NCI-H2107 treated with DMSO at 0.1 percent for 48 hours (cell line): ENCODE measurements at regions not wholly inside any gene's neighbourhood (a gene's known extent, or its start where the extent isn't known, plus 50 kb on each side); places are given as distances from the start of the nearest gene placed in this dataset.
"Not testable (repeated sequence)": the region's sequence is repeated elsewhere in the genome, so short reads cannot be mapped to it uniquely, and the experiment has no call there.

ENCODE experiments used
- DNase-seq: peaks from one replicate; lab custom pipeline; 2025; ENCODE audit not compliant: unreplicated experiment; lab: John Stamatoyannopoulos, UW

DNA sequence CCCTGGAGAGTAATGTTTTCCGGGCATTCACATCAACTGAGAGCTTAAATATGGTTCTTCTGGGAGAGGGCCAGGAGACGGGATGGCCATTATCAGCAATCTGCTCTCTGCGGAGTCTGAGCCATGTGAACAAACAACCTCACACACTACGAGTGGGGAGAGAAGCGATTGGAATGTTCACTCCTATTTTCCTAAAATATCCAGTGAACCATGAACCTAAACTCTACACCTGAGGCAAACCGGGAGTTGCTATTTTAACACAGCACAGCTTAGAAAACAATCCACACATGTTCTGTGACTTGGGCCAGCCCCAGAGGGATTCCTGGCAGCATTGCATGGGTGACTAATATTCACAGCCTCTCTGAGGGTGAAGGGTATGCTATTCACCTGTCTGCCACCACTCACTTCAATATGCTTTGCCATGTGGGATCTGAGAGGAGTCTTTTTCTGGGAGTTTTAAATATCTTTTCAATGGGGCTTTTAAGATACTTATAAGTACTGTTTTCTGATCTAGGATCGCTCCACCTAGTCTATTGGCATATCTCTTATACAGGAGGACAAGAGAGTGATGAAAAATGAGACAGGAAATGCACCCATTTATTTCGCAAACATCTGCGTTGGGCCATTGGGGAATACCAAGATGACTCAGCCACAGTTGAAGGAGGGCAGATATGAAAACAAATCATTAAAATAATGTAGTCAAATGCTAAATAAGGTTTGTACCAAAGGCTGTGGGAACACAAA lies 72.6 kb upstream of the SERP2 start:
- peak; percentile 84 for DNase-seq

DNA sequence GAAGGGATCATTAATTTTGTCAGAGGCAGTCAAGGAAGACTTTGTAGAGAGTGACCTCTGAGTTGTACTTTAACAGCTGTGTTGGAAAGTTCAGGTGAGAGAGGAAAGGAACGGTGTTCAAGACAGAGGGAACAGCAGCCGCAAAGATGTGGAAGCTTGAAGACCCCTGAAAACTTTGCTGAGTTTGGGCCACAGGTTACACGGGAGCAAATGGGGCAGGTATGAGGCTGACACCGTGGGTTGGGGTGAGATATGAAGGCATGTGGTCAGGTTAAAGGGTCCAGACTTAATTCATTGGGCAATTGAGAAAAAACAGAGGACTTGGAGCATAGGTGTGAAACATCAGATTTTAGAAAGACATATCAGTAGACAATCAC lies 72.0 kb upstream of the SERP2 start:
- DNase-seq, result no peak

DNA sequence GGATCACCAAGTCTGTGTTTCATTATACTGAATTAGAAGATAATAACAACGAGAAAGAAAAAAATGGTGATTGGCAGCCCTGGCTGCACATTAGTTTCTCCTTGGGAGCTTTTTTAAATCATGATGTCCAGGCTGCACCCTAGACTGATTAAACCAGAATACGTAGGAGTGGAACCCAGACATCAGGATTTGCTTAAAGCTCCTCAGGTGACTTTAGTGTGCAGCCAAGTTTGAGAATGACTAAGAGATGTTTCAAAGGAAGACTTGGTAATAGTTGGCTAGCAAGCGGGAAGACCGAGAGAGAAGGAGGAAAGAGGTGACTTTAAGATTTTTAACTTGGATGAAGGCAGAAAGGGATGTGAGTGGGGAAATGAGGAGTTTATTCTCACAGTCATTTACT lies 71.4 kb upstream of the SERP2 start:
- no peak for DNase-seq

DNA sequence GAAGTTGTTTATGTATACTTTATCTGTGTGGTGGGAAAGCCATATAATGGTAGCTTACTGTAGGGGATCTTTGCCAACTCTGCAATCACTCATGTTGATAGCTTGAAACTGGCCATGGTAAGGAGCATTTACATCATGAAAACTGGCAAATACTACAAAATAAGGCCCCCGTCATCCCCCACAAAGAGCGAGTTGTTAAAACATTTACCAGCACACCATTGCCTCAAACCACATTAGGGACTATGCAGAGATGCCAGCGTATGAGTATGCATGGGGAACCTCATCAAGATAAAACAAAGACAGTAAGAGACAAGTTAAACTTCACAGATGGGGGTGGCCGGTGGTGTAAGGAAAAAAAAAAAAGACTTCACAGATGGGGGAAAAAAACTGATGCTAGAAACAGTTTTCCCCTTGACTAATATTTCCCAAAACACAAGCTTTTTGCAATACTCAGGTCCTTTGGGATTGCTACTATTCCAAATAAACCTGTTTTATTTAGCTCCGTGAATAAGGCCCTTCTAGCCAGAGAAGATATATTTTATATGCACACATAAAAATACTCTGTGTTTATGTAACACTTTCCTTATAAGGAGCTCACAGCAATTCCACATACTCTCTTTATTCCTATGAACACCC lies 70.6 kb upstream of the SERP2 start:
- no peak for DNase-seq

DNA sequence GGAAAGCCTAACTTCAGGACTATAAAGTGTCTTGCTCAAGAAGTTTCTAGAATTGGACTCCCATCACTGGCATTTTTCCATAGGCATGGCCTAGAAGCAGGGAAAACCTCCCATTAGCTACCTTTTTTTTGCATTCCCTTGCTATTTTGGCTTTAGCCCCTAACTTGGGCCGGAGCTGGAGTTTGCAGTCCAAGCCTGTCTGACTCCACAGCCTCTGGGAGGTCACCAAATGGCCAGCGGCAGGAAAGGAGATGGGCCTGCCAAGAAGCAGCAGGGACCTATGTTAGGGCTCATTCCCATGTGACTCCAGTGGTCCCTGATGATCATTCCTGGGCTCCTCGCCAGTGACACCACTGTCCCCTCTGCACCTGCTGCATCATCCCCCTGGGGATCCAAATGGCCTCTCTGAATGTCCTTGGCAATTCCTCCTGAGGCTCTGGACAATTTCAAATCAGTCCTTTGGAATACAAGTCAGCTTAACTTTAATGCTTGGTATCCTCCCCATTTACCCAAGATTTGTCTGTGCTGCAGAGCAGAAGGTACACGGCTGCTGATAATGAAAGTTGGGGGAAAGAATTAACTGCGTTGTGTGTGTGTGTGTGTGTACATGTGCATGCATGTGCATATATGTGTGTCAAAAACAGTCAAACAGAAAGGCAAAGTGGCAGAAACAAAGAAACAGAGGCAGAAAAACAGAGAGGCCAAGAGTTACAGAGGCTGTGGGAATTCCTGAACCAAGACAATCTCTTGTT lies 69.8 kb upstream of the SERP2 start:
- DNase-seq, result no peak

DNA sequence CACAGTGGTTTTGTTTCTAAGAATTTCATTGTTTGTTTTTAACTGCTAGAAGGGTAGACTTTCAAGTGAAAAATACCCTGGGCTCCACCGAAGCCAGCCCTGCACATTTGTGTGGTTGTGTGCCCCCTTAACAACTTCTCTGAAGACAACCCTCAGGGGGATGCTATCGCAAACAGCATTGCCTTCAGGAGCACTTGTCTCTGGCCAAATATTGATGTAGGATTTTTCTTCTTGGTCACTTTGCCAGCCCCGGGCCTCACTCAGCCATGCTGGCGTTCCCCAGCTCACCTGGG lies 69.2 kb upstream of the SERP2 start:
- no peak for DNase-seq

DNA sequence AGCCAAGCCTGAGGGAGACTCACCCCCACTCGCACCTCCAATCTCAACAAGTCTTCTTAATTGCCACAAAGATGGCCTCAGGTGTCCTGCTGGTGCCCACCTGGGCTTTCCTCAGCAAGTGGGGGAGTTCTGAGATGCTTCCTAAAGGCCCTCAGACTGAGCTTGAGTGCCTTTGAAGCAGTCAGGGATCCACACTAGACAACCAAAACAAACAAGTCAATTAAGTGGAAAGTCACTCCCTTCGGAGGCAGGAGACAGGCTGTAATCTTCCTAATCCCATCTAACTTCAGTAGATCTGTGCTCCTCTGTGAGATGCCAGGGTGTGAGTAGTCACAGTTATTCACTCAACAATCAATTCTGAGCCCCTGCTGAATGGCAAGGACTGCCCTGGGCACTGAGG lies 68.3 kb upstream of the SERP2 start:
- no peak for DNase-seq

DNA sequence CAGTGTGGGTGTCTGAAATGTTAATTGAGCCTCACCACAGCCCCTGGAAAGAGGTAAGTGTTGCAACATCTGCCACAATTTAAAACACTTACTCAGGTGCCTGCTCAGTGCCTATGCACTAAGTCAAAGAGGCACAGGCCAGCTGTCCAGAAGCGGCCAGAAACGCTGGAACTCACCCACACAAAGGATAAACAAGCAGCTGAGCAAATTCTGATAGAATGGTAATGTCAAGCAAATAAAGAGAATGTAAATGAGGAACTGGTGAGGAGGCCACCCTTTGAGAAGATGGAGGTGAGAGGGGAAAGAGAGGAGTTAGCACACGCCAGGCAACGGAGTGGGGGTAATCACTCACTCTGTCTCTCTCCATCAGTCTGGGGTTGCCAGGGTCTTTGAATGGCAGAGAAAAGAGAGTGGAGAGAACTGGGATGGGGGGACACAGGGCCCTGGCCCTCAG lies 67.7 kb upstream of the SERP2 start:
- peak; percentile 80 for DNase-seq

DNA sequence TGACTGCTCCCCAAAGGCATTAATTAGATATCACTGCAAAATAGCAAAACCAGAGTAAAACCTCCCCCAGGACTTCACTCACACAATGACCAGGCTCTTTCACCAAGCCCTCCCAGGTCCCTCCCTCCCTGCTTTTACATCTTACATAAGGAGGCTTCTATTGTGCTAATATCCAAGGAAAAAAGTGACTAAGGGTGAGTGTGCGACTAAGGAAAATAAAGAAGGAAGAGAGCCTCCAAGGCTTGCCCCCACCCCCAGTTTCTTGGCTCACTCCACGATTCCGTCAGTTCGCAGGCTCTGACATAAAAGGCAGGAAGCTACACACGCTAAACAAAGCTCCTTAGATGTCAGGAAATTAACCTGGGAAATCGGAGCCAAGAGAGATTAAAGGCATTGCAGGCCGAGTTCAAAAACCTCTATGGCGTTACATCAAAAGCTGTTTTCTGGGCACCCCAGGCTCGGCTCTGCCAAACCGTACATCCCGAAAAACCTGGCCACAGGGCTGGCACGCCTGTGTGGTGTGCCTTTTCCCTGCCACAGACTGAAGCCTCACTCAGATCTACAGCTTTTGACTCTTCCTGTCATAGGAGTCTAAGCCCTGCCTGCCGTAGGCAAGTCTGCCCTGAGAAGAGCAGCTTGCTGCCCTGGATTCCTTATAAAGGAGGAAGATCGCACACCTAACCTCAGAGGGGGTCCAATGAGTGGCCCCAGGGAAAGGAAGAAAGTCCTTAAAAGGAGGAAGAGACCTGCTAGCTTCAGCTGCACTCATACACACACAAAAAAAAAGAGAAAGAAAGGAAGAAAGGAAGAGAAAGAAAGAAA lies 67.0 kb upstream of the SERP2 start:
- peak; percentile 49 for DNase-seq

DNA sequence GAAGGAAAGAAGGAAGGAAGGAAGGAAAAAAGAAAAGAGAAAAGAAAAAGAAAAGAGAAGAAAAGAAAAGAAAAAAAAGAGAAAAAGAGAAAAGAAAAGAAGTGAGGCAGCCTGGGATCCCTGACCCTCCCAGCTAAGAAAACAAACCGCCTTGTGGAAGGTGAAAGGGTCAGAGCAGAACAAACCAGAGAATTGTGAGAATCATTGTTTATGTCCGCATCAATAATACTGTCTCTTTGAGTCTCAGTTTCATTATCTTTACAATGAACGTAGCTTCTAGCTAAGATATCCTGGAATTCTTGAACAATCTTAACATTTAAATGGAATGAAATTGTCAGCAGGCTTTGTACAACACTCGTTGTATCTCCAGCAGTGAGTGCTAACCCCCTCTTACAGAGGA lies 66.4 kb upstream of the SERP2 start:
- no peak for DNase-seq

DNA sequence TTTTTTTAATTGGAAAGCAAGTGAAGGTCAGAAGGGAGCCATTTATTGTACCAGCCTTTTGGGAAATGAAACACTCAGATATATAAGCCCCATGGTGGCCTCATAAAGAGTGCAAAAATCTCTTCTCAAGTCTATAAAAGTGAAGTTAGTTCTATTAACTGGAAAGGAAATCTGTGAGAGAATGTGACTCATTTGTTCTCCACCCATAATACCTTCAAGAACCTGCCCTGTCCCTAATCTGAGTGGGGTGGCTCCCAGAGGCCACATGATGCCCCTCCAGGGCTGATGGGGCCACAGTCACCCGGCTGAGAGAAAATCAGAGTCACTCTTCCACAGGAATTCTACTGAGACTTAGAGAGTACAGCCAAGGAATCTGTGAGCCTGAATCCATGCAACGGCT lies 65.8 kb upstream of the SERP2 start:
- no peak for DNase-seq

DNA sequence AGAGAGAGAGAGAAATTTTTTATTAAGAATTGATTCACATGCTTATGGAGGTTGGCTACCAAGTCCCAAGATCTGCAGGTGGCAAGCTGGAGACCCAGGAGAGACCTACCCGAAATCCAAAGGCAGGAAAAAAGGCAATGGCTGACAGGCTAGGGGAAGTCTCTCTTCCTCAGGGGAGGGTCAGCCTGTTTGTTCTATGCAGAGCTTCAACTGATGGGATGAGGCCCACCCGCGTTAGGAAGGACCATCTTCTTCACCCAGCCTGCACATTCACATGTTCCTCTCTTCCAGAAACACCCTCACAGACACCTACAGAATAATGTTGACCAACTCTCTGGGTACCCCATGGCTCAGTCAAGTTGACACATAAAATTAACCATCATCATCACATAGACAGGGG lies 65.3 kb upstream of the SERP2 start:
- no peak for DNase-seq

DNA sequence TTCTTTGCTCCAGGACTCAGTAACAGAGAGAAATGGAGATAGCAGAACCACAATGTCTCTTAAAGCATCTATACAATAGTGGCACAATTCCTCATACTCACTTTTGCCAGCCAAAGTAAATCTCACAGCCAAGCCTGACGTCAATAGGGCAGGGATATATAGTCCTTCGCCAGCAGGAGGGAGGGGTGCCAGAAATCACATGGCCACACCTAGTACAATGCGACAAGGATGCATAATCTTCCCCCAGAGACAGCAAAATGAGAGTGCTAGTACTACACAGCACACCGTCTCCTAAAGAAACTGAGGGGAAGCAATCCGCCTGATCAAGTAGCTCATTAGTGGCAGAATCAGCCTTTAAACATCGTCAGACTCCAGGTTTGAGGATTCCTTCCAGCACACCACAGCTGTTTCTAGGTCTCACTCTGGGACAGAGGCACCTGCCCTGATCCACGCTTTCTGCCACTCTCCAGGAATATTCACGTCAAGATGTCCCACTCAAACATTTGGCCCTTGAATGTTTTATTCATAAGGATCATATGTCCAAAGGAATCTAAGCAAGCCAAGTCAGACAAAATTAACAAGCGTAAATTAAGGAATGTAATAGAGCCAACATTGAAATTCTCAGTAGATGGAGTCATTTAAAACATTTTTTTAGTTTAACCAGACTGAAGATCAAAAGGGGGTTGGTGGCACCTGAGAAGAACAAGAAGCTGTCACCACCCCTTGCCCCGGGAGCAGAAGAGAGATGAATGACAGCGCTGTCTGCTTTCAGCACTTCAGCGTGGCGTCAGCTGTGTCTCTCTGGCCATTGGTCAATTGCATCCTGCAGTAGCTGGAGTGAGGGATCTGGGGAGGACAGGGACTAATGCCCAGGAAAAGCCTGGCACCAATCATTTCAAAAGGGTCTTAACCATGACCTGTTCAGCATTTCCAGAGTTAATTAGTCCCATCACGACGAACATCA lies 63.5 kb upstream of the SERP2 start:
- DNase-seq, result no peak

DNA sequence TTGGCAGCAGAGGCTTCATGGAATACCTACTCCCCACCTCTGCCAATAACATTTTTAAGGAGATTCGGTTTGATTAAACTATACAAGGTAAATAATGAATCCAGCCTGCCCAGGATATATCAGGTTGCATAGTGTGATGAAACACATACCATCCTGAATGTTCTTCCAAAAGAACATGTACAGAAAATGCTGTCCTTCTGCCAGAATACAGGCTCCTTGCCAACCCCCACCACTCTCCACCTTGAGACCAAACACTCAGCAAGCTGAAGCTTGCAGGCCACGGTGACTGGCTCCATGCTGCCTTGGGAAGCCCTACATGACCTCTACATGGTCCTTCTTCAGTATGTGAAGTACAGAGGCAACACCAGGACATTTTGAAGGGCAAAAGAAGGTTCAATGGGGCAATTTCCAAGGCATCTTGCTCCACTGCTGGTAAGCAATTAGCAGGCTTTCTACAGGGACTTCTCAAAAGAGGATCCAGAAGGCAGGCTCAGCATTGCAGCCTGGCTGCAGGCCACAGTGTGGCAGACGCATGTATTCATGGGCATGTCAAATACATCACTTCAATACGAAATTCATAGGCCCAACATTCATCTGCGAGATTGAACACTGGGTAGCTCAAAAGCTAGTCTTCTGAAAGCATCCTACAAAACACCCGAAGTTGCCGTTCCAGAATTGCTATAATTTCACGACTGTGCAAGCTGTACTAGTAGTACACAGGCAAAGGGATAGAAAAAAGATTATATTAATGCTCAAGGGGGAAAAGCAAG lies 62.4 kb upstream of the SERP2 start:
- peak; percentile 39 for DNase-seq

DNA sequence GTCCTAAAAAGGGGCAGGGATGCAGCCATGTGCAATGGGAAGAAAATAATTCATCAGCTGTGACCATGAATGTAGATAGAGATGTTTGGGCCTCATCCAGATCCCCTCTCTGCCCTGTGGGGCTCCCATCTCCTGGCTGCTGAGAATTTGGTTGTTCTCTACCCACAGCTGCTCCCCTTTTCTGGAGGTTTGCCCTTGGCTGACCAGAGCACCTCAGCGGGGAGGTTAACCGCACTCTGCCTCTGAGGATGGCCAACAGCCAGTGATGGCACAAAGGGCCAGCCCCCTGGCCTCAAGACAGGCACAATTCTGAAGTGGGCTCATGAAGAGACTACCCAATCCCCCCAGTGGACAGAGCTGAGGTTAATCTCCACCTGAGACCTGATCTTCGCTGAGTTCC lies 61.5 kb upstream of the SERP2 start:
- DNase-seq, result no peak

DNA sequence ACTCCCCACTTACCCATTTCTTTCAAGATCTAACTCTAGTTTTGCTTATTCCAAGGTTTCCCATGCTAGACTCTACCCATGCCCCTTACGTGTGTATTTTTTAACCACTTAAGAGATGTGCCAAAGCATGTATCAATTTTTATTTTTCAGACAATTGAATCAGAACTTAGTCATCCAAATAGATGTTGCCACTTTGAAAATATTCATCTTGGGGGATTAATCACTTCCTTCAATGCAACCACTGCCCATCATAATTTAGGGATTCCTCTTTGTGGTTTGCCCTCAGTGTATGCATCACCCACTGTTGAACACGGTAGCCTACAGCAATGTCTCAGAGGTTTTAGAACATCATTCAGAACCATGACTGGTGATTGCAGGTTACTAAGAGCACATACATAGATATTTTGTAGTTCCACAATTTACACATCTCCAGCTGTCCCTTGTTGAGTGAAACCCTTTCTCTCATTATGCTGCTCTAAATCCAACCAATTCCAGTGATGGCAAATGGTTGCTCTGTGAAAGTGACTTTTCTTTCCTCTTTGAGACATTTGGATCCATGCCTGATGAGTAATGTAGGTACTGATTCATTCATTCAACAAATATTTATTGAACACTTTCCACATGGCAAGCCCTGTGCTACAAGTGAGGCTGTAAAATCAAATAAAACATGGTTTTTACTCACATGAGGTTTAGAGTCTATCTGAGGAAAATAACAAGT lies 60.6 kb upstream of the SERP2 start:
- no peak for DNase-seq

DNA sequence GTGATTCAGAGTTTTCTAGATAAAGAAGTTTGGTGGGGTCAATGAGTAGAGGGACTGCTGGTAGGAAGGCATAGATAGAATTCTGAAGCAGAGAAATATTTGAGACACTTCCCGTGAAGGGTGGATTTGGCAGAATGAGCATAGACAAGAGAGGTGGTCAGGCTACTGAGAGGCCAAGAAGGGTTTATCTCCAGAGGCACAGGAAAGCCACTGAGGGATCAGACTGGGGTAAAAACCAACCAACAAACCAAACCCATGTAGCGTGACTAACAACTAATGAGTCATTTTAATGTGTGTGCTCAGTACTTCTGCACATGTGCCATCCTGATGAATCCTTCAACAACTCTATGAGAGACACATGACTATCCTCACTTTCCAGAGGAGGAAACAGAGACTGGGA lies 60.0 kb upstream of the SERP2 start:
- DNase-seq, result no peak

DNA sequence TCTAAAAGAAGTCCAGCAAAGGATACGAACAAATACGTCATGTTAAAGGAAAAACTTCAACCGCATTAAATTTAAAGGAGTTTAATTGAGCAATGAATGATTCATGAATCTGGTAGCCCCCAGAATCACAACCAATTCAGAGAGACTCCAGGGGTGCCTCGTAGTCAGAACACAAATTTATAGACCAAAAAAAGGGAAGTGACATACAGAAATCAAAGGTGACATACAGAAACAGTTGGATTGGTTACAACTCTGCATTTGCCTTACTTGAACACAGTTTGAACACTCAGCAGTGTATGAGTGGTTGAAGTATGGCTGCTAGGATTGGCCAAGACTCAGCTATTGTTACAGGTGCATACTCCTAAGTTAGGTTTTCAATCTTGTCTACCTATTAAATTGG lies 59.5 kb upstream of the SERP2 start:
- not testable (repeated sequence) for DNase-seq

DNA sequence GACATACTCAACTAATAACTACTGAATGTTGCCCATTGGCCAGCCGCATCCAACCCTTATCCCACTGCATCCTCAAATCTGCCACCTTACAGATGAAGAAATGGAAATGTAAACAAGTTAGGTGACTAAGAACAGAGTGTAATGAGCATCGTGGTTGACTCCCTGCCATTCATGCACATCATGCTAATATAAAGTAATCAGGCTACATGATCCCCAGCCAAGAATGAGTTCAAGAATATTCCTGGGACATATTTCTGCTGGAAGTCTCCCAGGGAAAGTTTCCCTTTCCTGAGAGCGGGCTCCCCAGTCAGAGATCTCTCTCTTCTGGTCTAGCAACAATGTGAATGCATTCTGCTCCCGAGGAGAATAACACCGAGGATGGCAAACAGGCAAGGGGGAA lies 55.9 kb upstream of the SERP2 start:
- peak; percentile 5 for DNase-seq
